HG03521 (cell line): ENCODE measurements at regions not wholly inside any gene's neighbourhood (a gene's known extent, or its start where the extent isn't known, plus 50 kb on each side); places are given as distances from the start of the nearest gene placed in this dataset.
"Not testable (repeated sequence)": the region's sequence is repeated elsewhere in the genome, so short reads cannot be mapped to it uniquely, and the experiment has no call there.

ENCODE experiments used
- ATAC-seq: cut with Tn5 transposase; IDR thresholded peaks from one replicate; pipeline ENCODE4 v1.9.1; 2021; ENCODE audit warnings: mild to moderate bottlenecking, moderate library complexity; ENCODE audit not compliant: unreplicated experiment

DNA sequence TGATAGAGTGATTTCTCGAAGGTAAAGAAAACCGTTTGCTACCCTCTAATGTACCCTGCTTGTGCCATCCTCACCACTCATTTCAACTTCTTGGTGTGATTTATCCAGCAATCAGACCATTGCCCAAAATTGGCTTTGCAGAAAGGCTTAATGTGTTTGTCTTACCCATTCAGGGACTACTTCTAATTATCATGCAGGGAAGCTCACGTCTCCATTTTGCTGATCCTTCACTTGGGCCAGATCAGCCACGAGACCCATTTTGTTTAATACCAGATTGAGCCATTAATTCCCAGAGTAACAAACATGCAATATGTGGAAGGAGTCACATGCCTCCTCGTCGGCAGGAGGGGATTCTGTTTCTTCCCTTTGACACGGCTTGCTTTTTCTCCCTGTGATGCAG lies 51.1 kb upstream of the CRY1 start:
- ATAC-seq, result no peak

DNA sequence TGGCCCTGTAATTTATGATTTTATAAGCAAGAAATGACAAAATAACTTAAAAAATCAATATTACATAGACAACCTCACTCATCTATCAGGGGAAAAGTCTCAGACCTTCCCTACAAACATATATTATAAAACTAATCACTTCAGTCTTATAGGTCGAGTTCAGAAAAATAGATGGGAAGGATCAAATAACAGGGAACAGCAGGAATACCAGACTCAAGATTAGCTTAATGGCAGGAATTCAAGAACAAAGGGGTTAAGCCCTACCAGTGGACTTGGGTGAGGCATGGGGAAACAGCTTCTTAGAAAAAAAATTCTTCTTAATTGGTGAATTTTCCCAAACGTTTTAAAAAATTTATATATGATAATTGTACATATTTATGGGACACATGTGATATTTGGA lies 51.6 kb upstream of the CRY1 start:
- ATAC-seq, result no peak

GRCh38 chr12:107145397-107145796 lies 52.0 kb upstream of the CRY1 start:
- no peak for ATAC-seq

DNA sequence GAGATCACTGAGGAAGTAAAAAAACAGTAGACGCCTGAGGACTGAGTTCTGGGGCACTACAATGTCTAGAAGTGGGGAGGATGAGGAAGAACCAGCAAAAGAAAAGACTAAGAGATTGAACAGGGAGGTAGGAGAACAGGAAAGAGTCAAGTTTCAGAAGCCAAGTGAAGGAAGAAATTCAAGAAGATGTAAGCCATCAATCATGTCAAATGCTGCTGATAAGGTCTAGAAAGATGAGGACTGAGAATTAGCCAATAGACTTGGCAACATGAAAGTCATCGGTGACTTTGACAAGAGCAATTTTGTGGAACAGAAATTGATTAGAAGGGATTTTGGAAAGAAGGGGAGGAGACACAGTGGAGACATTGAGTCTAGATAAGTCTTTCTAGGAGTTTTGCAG lies 54.8 kb upstream of the CRY1 start:
- no peak for ATAC-seq

DNA sequence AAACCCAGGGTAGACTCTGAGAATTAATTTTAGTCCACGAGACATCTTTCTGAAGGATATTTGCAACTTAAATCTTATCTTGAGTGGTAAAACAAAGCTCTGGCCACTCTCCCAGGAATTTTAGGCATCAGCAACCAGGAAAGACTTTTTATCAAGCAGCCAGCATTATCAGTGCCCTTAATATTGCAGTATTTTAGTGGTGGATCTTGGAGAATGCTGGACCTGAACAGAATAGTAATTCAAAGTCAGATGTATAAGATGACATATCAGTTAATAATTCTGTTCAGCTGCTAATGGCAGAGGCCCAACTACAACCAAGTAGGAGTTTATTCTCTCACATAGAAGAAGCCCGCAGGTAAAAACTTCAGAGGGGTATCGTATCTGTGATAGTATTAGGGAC lies 59.0 kb upstream of the CRY1 start:
- no peak for ATAC-seq

- ATAC-seq, result no peak
Observed at GRCh38 chr12:107159384-107159900, 66.1 kb upstream of the CRY1 start.

GRCh38 chr12:107163413-107163812 lies 70.1 kb upstream of the CRY1 start:
- no peak for ATAC-seq

- no peak for ATAC-seq
Observed at GRCh38 chr12:107164392-107164791, 71.0 kb upstream of the CRY1 start.

DNA sequence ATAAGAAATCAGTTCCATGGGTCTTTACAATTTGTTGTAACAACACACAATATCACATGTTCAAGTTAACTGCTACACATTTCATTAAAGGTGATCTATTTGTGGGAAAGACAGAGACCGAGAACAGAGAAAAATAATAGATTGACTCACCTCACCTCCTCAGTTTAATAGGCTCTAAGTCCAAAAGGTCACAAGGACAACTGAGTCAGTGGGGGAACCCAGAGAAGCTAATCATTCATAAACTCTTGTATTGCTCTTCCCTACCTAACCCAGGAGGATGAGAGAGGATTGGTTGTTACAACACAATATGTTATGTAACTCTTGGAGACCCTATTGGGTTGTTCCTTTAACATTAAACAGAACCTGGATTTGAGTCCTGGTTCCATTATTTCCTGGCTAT lies 72.2 kb upstream of the CRY1 start:
- no peak for ATAC-seq

- no peak for ATAC-seq
Observed at GRCh38 chr12:107167756-107168155, 74.4 kb upstream of the CRY1 start.

GRCh38 chr12:107169200-107169599 lies 75.9 kb upstream of the CRY1 start:
- ATAC-seq, result no peak

GRCh38 chr12:107178776-107179175 lies 85.4 kb upstream of the CRY1 start:
- ATAC-seq, result no peak

DNA sequence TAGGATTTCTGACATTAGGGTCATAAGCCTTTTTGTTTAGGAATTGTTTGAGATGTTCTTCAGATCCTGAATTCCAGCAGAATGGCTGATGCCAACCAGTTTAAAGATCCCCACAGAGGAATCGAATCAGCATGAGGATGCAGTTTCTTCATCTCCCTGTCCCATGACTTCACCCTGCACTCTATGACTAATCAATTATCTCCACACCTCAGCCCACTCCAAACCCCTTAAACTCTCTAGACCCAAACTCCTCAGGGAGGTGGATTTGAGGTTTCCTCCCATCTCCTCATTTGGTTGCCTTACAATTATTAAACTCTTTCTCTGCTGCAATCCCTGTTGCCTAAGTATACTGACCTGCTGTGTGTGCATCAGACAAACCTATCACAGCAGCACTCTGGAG lies 86.5 kb upstream of the CRY1 start:
- no peak for ATAC-seq

DNA sequence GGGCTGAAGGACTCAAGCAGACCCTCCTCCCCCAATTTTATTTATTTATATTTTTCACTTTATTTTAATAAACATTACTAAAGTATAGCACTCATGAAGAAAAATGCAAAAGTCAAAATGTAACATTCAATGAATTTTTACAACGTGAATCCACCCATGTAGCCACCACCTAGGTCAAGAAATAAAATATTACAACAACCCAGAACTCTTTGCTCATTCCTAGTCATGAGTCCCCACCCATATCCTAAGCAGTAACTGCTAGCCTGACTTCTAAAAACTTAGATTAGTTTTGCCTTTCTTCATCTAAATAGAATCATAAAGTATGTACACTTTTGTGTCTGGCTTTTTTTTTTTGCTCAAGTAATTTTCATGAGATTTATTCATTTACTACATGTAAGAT lies 86.9 kb upstream of the CRY1 start:
- no peak for ATAC-seq

DNA sequence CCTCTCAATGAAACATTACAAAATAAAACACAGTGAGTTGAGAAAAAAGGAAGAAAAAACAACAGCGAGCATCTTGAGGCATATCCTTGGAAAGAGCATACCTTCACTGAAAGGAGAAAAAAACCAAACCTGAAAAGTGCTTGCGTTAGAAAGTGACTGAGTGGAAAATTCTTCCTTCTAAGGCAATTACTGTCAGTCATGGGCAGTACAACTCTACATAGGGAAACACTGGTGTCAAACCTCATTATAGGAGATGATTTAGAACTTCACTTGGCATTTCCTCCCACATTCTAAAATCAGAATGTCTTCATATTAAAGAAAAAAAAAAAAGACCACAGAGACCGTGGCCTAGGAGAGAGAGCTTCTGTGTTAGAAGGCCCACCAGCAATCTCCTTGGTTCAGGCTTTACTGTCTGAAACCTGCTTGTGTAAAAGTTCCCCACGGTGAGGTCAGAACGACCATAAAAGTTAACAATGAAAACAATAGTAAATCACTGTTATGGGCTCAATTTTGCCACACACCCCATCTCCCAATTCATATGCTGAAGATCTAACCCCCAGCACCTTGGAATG lies 91.1 kb upstream of the CRY1 start:
- no peak for ATAC-seq

DNA sequence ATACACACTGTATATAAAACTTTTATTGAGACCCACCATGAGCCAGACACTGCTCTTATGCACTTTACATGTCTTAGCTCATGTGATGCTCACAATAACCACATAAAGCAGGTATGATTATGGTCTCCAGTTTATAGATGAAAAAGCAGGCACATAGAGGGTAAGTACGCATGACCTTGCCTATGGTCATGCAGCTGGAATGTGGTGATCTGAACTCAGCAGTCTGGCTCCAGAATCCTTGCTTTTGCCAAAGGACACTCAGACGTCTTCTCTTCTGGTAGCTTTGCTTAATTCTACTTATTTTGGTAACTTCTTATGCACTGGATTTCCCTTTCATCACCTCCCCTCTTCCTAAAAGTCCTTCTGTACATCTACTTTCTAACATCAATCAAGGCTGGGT lies 103.3 kb upstream of the CRY1 start:
- ATAC-seq, result no peak

GRCh38 chr12:107200394-107200793 lies 107.0 kb upstream of the CRY1 start:
- ATAC-seq, result no peak

- no peak for ATAC-seq
Observed at GRCh38 chr12:107207931-107208525, 114.7 kb upstream of the CRY1 start.

- ATAC-seq, result not testable (repeated sequence)
Observed at GRCh38 chr12:107209700-107210099, 116.4 kb upstream of the CRY1 start.

GRCh38 chr12:107214373-107214773 lies 121.0 kb upstream of the CRY1 start:
- not testable (repeated sequence) for ATAC-seq

DNA sequence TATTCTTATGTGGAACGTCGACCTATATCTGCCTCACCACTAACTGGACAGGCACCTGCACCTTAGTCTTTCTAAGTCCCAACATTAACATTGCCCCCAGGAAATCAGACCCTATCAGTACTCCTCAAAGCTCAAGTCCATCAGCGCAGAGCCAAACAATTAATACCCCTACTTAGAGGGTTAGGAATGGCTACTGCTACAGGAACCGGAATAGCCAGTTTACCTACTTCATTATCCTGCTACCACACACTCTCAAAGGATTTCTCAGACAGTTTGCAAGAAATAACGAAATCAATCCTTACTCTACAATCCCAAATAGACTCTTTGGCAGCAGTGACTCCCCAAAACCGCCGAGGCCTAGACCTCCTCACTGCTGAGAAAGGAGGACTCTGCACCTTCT lies 123.1 kb upstream of the CRY1 start:
- ATAC-seq, result not testable (repeated sequence)

- ATAC-seq, result no peak
Observed at GRCh38 chr12:107219301-107219700, 126.0 kb upstream of the CRY1 start.

DNA sequence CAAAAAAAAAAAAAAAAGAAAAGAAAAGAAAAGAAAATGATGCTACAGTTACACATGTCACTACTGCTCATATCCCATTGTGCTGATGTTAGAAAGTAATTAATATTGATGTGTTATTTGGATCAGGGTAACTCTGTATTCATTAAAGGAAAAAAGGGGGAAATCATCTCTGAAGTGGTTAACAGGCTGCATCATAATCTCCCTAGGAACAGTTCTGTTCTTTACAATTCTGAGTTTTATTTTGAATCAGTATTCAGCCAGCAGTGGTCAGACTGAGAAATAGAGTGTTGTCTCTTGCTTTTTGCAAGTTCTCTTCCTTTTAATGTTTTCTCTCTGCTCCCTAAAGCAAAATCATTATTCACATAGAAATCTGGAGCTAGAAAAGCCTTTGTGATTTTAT lies 128.6 kb upstream of the CRY1 start:
- ATAC-seq, result no peak
